Astrocyte of the hippocampus (primary cell): ENCODE measurements at regions not wholly inside any gene's neighbourhood (a gene's known extent, or its start where the extent isn't known, plus 50 kb on each side); places are given as distances from the start of the nearest gene placed in this dataset.
"Not testable (repeated sequence)": the region's sequence is repeated elsewhere in the genome, so short reads cannot be mapped to it uniquely, and the experiment has no call there.

Source experiments
- DNase-seq: peaks from one replicate; pipeline ENCODE4 v3.0.0; 2011; ENCODE audit warnings: low read depth, low spot score

DNA sequence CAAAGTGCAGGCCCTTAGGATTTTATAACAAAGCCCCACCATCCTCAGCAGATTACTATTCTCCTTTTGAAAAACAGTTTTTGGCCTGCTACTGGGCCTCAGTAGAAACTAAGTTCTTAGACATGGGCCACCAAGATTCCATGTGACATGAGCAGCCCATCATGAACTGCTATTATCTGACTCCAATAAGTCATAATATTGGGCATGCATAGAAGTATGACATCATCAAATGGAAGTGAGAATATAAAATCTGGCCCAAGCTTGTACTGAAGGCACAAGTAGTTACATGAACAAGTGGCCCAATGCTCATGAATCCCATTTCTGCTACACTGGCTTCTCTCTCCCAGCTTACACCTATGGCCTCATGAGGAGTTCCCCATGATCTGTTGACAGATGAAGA is 404.8 kb downstream of the EPHA5 start:
- no peak for DNase-seq

DNA sequence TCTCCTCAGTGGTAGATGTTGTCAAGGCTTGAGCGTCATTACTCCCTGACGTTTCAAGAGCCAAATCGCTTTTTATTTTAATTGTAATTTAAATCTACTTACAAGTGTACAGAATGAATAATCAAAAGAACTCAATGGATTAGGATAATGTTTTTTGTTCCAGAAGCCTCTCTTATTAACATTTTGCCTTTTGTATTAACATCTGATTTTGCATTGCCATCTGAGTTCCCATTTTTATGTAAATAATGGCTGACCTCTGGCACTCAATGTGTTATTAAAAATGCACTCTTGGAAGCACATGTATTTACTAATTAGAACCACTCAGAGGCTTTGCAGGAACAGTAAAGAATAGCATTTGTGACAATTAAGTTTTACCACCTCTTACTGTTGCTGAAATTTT is 411.0 kb downstream of the EPHA5 start:
- no peak for DNase-seq

DNA sequence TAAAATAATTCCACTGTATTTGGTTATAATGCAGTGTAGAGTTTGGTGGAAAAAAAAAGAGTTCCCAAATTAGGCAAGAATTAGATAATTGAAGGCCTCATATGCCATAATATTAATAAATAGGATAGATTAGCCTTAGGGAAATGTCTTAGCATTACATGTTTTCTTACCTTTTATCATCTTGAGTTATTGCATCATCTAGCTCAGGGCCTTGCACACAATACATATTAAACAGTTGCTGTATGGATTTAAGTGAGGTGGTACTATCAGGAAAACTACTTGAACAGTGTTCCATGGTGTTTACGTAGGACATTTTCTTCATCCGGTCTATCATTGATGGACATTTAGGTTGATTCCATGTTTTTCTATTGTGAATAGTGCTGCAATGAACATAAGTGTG is 419.4 kb downstream of the EPHA5 start:
- DNase-seq: no peak

DNA sequence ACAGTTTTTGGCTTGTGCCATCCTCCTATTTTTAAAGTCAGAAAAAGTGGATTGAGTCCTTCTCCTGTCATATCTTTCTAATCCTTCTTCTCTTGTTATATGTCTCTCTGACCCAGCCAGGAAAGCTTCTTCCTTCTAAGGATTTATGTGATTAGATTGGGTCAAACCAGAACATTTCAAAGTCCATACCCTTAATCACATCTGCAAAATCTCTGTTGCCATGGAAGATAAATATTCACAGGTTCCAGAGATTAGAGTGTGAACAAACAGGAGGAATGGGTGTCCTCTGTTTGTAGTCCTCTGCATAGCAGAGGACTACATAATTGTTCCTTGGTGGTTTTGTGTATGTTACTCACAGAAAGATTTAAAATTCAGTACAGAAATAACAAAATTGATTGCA is 421.2 kb downstream of the EPHA5 start:
- DNase-seq: no peak

DNA sequence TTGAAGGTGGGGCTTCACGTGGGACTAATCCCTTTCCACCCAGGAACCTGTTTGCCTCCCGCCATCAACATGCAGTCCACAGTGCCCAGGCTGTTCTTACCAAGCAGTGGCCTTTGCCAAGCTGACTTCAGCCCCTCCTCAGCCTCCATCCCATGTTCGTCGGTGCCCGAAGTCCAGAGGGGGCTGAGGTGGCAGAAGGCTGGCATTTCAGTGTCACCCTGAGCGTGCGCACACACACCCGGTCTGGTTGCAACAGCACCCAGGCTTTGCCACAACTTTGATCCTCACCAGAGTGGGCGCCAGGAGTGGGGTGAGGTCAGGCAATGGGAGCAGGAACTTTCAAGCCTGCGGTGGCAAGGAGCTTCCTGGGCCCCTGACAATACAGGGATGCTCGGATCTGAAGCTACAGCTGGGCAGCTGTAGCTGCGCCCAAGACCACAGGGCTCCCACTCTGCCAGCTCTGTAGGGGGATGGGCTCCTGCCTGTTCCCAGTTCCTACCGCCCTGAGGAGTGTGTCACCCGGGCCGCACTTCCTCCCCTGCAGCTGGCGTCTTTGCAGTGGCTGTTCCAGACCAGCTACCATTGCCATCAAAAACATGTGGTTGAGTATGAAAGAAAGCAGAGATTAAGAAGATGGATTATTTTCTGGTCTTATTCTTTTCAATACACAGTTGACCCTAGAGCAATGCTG is 428.0 kb downstream of the EPHA5 start:
- no peak for DNase-seq

DNA sequence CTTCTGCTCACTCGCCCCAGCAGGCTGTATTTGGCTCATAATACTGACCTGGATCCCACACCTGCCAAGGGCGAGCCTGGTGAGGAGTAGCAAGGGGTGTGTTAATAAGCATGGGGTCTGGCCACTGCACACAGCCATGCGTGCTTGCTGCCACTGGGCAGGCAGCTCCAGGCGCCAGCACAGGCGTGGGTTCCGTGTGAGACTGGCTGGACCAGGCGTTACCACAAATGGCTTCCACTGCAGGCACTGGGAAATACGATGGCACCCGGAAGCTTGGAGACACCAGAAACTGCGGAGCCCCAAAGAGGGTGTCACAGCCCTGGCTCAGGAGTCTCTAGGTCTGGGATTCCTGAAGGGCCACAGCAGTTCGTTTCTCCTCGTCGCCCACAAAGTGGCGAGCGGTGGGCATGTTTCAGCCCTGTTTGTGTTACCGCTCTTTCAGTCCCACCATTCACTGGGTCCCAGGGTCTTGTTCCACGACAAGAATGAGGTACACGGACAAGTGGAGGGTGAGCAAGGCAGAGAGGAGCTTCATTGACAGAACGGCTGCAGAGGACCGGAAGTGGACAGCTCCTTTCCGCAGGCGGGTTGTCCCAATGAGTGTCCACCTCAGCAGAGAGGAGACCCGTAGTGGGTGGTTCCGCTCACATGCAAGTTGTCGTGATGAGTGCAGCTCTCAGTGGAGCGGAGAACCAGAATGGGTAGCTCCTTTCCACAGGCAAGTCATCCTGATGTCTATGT is 428.9 kb downstream of the EPHA5 start:
- no peak for DNase-seq

DNA sequence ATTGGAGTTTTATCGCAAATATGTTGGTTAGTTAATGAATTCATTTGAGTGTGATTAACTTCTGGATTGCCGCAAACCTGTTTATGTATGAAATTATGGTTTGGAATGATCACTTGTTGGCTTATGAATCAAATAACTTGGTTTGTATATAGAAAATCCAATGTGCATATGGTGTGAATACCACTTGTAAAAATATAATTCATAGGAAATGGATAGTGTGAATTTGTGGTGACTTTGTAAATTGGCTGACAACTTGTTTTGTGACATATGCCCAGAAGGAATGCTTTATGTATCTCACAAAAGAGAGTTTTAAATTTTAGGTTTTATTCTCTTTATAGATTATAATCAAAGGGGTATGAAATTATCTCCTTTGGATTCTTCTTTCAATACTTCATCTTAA is 436.2 kb downstream of the EPHA5 start:
- no peak for DNase-seq

DNA sequence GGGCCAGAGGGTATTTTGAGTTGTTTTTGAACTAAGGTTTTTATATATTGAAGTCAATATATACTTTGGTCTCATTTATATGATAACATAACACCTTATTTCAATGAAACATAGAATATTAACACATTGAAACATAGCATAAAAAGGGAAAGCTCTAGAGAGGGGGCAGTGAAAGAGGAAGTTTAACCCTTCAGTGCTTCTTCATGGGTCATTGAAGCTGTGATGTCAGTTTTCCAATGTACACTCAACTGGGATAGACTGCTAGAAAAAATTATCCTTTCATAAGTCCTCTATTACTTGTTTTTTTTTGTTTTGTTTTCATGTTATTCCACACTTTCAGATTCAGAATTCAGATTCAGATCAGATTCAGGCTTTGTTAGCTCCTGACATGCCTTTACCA is 442.7 kb downstream of the EPHA5 start:
- DNase-seq: no peak

DNA sequence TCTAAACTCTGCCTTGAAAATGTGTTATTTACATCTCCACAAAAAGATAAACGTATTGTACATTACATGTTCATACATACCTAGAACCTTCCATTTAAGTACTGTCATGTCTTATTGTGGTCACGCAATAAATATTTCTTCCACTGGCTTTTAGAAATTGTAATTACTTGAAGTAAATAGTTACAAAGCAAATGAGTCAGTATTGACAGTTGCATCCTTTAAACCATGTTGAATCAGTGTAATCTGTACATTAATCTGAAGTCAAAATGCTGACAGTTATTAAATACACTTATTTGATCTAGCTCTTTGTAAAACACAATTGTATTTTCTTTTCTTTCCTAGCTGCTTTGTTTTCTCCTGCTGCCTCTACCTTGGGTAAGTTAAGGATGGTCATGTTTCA is 446.7 kb downstream of the EPHA5 start:
- no peak for DNase-seq

DNA sequence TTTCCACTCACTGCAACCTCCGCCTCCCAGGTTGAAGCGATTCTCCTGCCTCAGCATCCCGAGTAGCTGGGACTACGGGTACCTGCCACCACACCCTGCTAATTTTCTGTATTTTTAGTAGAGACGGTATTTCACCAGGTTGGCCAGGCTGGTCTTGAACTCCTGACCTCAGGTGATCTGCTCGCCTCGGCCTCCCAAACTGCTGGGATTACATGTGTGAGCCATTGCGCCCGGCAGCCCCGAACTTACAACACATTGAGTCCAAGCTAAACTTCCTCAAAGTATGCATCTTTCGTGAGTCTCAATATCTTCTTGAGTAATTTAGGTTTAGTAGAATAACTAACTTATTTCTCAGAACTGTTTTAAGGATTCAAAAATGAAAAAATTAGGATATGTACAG is 447.2 kb downstream of the EPHA5 start:
- not testable (repeated sequence) for DNase-seq

DNA sequence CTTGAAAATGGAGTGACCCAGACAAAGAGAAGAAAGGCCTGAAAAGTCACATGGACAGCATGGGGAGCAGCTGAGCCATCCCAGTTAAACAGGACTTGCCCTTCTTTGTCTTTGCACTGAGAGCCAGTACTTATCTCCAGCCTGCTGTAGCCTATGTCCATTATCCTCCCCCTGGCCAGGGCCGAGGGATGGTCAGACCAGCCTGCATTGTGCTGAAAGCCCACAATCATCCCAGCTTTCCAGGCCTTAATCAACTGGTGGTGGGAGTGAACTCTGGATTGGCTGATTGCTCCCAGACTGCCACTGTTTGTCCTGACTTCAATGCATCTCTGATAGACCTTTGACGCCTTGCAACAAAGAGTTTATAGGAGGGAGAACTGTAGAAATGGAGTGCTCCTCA is 453.1 kb downstream of the EPHA5 start:
- DNase-seq: no peak

DNA sequence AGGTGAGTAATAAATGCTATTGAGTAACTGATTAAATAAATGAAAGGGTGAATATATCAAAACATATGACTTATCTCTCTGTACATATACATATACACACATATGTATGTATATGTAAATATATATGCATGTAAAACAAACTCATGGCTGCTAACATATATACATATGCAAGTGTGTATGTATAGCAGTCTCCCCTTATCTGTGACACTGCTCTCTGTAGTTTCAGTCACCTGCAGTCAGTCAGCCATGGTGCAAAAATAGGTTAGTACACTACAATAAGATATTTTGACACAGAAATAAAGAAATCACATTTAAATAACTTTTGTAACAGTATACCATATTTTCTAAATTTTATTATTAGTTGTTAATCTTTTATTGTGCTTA is 467.4 kb downstream of the EPHA5 start:
- DNase-seq: no peak

DNA sequence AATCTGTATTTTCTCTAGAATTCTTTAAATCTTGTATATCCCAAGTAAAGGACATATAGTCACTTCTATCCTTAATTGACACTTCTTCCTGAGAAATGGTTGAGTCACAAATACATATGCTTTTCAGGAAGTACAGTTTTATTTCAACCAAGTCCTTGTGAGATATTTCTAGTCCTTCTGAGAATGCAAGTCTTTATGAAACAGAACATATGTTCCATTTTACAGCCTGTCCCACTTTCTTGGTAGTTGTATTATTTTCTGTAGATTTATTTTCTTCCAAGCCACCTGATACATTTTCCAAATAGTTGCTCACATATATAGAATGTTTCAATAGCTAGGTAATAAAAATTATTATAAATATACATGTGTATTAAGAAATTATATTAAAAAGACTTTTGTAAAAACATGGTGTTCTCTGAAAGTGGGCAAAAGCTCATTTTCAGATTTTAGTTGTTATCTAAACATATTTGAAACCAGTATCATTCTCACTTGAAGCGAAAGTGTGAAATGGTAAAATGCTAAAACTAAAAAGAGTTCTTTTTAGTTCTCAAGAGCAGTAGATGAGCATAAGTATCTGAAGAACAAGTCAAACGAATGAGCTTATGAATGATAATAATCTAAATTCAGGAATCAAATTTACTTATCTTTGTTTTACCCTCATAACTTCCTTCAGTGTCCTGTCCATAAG is 468.0 kb downstream of the EPHA5 start:
- DNase-seq: no peak

DNA sequence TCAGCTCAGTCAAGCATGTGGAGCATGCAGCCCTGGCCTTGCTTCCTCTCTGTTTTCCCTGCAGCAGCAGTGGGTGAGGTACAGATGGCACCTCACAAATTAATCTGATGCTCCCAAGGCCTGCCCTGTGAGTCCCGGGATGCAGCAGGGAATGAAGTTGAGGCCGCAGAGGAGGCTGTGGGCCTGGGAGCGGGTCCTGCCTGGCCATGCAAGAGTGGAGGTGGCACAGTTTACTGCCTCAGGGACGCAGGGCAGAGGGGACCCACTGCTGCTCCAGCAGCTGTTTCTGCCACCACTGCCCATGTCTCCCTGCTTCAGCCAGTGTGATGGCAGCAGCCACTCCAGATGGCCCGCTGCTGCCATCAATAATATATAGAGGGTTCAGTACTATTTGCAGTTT is 474.6 kb downstream of the EPHA5 start:
- no peak for DNase-seq

DNA sequence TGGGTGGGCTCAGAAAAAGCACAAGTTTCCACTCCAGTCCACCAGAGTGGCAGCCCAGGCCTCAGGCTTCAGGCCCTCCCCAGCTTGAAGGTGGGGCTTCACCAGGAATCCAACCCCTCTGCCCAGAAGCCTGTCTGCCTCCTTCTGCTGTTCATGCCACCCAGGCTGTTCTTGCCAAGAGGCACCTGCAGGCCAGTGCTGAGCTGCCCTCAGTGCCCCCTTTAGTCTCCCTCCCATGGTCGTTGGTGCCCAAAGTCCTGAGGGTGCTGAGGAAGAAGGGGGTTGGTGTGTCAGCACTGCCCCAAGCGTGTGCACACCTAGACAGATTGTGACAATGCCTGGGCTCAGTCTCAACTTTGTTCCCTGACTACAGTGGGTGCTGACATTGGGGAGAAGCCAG is 475.3 kb downstream of the EPHA5 start:
- DNase-seq: no peak

DNA sequence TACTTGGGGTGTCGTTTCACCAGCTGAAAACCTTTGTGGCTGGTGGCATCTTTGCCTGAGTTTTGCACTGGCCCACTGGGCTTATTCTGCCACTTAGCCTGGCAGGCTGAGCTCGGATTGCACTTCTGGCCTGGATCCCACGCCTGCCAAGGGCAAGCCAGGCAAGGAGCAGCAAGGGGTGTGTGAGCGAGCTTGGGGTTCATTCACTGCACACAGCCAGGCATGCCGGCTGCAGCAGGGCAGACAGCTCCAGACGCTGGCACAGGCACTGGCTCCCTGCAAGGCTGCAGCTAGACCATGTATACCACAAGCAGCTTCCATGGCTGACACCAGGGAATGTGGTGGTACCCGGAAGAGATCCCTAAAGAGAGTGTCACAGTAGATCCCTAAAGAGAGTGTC is 476.3 kb downstream of the EPHA5 start:
- no peak for DNase-seq

DNA sequence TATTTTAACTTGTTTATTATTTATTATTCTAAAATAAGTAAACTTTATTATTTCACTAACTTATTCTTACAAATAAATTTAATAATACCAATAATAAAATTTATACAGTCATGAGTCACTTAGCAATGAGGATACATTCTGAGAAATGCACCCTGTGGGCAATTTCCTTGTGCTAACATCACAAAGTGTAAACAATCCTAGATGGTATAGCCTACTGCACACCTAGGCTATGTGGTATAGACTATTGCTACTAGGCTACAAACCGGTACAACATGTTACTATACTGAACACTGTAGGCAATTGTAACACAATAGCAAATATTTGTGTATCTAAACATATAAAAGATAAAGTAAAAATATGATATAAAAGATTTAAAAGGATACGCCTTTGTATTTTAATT is 479.5 kb downstream of the EPHA5 start:
- DNase-seq: no peak

DNA sequence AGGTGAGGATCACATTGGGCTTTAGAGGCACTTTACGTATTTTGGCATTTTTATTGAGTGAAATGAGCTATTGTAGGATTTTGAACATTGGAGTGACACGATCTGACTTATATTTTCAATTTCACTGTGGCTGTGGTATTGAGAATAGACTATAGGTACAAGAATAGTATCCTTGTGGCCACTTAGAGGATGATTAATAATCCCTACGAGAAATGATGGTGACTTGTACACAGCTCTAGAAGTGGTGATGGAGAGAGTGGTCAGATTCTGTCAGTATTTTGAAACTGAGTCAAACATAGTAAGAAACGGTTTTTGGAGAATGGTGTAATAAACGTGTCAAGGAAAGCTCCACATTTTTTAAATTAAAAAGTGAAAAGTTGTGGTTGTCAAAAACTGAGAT is 494.7 kb downstream of the EPHA5 start:
- DNase-seq: no peak

DNA sequence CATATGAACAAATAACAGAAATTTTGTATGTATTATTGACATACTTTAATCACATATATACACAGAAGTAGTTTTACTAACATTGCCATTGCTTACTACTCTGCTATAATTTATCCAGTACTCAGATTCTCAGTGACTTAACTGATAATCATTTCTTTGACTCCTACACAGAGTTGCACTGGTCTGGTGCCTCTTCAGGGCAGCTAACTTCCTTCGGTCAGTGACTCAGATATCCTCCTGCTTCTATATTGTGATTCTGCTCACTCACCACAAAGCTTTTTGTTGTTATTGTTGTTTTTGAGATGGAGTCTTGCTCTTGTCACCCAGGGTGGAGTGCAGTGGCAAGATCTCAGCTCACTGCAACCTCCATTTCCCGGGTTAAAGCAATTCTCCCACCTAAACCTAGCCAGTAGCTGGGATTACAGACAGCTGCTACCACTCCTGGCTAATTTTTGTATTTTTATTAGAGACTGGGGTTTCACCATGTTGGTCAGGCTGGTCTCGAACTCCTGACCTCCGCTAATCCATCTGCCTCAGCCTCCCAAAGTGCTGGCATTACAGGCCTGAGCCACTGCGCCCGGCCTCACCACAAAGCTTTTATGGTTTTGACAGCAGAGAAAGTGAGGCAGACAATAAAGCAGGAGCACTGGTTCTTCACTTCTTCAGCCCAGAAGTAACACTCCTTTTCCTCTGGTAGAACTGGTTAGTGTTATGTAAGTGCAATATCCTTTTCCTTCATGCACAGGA is 499.3 kb downstream of the EPHA5 start:
- peak; percentile 11 for DNase-seq

DNA sequence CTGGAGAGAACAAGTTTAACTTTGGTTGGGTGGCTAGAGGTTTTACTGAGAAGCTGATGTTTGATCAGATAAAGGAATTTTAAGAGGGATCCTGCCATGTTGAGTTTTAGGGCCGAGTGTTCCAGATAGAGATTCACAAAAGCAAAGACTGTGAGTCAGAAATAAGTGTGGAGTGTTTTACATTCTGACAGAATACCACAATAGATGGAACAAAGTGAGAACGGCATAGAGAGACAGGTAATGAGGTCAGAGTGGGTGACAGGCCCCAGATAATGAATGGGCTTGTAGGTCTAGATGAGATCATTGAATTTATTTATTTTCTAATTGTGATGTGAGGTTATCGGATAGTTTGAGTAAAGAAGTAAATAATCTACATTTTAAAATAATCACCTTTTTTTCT is 502.6 kb downstream of the EPHA5 start:
- peak; percentile 53 for DNase-seq

DNA sequence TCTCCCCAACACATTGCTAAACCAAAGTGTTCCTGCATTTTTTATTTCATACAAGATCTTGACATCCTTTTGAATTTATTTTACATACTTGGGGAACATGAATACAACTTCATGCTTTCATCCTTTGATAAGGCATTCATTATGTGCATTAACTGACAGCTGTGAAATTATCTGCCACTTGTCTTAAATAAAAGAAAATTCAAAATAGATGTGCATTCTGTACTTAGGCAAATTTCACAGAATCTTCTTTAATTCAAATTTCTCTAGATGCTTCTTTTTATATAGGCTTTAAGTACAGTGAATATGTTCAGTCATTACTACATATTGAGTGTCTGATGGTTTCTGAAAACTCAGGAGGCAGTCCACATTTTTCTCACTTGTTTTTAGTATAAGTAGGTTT is 518.1 kb downstream of the EPHA5 start:
- DNase-seq: no peak

DNA sequence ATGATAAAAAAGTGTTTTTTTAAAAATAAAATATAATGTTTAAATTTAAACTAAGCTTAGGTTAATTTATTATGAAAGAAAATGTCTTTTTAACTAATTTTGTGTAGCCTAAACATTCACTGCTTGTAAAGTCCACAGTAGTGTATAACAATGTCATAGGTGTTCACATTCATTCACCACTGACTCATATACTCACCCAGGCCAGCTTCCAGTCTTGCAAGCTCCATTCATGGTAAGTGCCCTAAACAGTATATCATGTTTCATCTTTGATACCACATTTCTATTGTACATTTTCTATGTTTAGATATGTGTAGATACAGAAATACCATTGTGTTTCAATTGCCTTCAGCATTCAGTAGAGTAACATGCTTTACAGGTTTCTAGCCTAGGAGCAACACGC is 530.3 kb downstream of the EPHA5 start:
- DNase-seq: no peak
